ENCODE measurements at regions not wholly inside any gene's neighbourhood (a gene's known extent, or its start where the extent isn't known, plus 50 kb on each side); places are given as distances from the start of the nearest gene placed in this dataset.

- intact Hi-C loops (cut with DNase I): no loop called here
- H3K9me3 ChIP-seq (replicated peaks in 1 of 3): no peaks in the 10 kb centered on the region
These were observed 965.3 kb downstream of the AACS start for GRCh38 chr12:126030573-126030972.

GRCh38 chr12:126033751-126034150 lies 968.5 kb downstream of the AACS start:
- no peaks in the 10 kb centered on the region for H3K4me1 ChIP-seq (replicated peaks in 1 of 2)
- intact Hi-C loops (cut with DNase I): no loop called here

More at GRCh38 chr12:126030573-126030972, 965.3 kb downstream of the AACS start:
- WGBS, 4 donors: 69 to 80% (median 74%) methylated on average over 8 of the region's 8 CpGs
- Histone ChIP-seq H3K27me3 (no peaks in the 10 kb centered on the region), H3K4me1 (replicated peaks in 1 of 2) (no peaks in the 10 kb centered on the region), H3K36me3 (replicated peaks in 1 of 2) (no peaks in the 10 kb centered on the region), H3K4me3 (no peak overlapping the region), H3K27ac (no peak overlapping the region)
- TF ChIP-seq CTCF (IDR thresholded peaks at IDR 0.05) (no peak), POLR2A (IDR thresholded peaks at IDR 0.05) (no peak)
- DNase-seq: no peak

GRCh38 chr12:126036348-126036747 lies 971.1 kb downstream of the AACS start:
- Histone ChIP-seq H3K4me3 (no peak overlapping the region), H3K9me3 (replicated peaks in 1 of 3) (no peaks in the 10 kb centered on the region), H3K4me1 (replicated peaks in 1 of 2) (no peaks in the 10 kb centered on the region), H3K36me3 (replicated peaks in 1 of 2) (no peaks in the 10 kb centered on the region), H3K27me3 (no peaks in the 10 kb centered on the region), H3K27ac (no peak overlapping the region)
- TF ChIP-seq POLR2A (IDR thresholded peaks at IDR 0.05) (no peak), CTCF (IDR thresholded peaks at IDR 0.05) (no peak)
- intact Hi-C loops (cut with DNase I): no loop called here
- no peak for DNase-seq

More at GRCh38 chr12:126033751-126034150, 968.5 kb downstream of the AACS start:
- Histone ChIP-seq H3K27me3 (no peaks in the 10 kb centered on the region), H3K4me3 (no peak overlapping the region), H3K27ac (no peak overlapping the region), H3K9me3 (replicated peaks in 1 of 3) (no peaks in the 10 kb centered on the region), H3K36me3 (replicated peaks in 1 of 2) (no peaks in the 10 kb centered on the region)
- WGBS, 4 donors: 32 to 56% (median 51%) methylated on average over 3 of the region's 3 CpGs
- no peak for DNase-seq
- TF ChIP-seq POLR2A (IDR thresholded peaks at IDR 0.05): no peak
- no peak for TF ChIP-seq CTCF (IDR thresholded peaks at IDR 0.05)

- TF ChIP-seq CTCF (IDR thresholded peaks at IDR 0.05) (no peak), POLR2A (IDR thresholded peaks at IDR 0.05) (no peak)
- Histone ChIP-seq H3K4me3 (no peak overlapping the region), H3K36me3 (replicated peaks in 1 of 2) (no peaks in the 10 kb centered on the region), H3K4me1 (replicated peaks in 1 of 2) (no peaks in the 10 kb centered on the region), H3K9me3 (replicated peaks in 1 of 3) (no peaks in the 10 kb centered on the region), H3K27ac (no peak overlapping the region), H3K27me3 (no peaks in the 10 kb centered on the region)
- intact Hi-C loops (cut with DNase I): no loop called here
- DNase-seq: no peak
- WGBS, 4 donors: 52 to 61% (median 56%) methylated on average over 1 of the region's 1 CpG
These were observed 973.2 kb downstream of the AACS start for GRCh38 chr12:126038434-126038833.

All from adrenal gland (tissue), 9 donors.